ENCODE measurements at regions not wholly inside any gene's neighbourhood (a gene's known extent, or its start where the extent isn't known, plus 50 kb on each side); places are given as distances from the start of the nearest gene placed in this dataset.

DNA sequence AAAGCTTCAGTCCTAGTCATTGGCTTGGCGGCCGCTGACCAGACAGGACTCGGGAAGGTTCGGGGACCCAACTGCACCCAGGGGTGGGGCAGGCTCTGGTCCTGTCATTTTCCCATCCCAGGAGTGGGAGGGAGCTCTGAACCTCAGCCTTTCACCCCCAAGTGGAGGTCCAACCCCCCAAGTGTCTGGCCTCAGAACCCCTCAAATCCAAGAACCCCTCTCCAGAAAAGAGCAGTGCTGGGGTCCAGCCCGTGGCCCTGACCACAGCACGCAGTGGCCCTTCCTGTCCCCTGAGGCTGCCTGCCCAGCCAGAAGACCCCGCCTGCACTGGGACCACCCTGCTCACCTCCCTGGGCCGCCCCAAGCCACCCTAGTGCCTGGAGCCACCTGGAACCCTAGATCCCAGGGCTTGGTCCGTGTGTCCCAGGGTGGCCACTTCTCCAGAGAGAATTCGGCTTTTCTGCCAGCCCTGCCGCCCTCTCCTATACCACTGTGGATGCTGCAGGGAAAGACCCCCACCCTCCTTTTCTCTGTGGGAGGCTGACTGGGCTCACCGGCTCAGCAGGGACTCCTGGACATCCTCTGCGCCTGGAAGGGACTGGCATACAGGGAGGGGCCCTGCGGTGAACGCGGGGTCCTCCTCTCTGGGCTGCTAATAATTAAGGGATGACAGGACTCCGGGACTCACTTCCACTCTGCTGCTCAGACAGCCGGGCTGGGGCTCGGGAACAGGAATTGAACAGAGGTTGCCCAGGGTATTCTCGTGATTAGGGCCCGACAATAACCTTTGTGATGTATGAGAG is 326.9 kb upstream of the SFSWAP start:
- H3K4me1 ChIP-seq (replicated peaks in 1 of 2; ENCODE audit: control insufficient read depth in 2 of 2, insufficient read depth in 2 of 2, low read length in 2 of 2), result peaks cover 0 to 49% of the 10 kb centered on the region in 2 experiments; a peak in 3 of 5 replicates
- CTCF ChIA-PET (ENCODE audit: low intra/inter-chr PET ratio), result no interaction called here
- no peak overlapping the region for H3K4me2 ChIP-seq (ENCODE audit: insufficient read depth, low read length)
- no peak for ATAC-seq
- WGBS (ENCODE audit: insufficient coverage, low coverage, missing lambda C conversion rate), result 5% methylated on average over 21 of the region's 21 CpGs
- no peak for DNase-seq (ENCODE audit: extremely low read depth in 1 of 4, low spot score in 3 of 4)
- no peak overlapping the region; a peak in 1 of 4 replicates for H3K9ac ChIP-seq (ENCODE audit: insufficient read depth in 1 of 2, low read depth in 2 of 2, low read length in 2 of 2)
- no peak overlapping the region for H3K4me3 ChIP-seq
- intact Hi-C loops (cut with micrococcal nuclease), result no loop called here
- no peaks in the 10 kb centered on the region for H3K9me3 ChIP-seq (replicated peaks; ENCODE audit: control insufficient read depth, insufficient read depth, low read depth, low read length)
- TF ChIP-seq ZNF551 (CRISPR knock-in tag; IDR thresholded peaks at IDR 0.05), result no peak
- TF ChIP-seq, protein P1, sequence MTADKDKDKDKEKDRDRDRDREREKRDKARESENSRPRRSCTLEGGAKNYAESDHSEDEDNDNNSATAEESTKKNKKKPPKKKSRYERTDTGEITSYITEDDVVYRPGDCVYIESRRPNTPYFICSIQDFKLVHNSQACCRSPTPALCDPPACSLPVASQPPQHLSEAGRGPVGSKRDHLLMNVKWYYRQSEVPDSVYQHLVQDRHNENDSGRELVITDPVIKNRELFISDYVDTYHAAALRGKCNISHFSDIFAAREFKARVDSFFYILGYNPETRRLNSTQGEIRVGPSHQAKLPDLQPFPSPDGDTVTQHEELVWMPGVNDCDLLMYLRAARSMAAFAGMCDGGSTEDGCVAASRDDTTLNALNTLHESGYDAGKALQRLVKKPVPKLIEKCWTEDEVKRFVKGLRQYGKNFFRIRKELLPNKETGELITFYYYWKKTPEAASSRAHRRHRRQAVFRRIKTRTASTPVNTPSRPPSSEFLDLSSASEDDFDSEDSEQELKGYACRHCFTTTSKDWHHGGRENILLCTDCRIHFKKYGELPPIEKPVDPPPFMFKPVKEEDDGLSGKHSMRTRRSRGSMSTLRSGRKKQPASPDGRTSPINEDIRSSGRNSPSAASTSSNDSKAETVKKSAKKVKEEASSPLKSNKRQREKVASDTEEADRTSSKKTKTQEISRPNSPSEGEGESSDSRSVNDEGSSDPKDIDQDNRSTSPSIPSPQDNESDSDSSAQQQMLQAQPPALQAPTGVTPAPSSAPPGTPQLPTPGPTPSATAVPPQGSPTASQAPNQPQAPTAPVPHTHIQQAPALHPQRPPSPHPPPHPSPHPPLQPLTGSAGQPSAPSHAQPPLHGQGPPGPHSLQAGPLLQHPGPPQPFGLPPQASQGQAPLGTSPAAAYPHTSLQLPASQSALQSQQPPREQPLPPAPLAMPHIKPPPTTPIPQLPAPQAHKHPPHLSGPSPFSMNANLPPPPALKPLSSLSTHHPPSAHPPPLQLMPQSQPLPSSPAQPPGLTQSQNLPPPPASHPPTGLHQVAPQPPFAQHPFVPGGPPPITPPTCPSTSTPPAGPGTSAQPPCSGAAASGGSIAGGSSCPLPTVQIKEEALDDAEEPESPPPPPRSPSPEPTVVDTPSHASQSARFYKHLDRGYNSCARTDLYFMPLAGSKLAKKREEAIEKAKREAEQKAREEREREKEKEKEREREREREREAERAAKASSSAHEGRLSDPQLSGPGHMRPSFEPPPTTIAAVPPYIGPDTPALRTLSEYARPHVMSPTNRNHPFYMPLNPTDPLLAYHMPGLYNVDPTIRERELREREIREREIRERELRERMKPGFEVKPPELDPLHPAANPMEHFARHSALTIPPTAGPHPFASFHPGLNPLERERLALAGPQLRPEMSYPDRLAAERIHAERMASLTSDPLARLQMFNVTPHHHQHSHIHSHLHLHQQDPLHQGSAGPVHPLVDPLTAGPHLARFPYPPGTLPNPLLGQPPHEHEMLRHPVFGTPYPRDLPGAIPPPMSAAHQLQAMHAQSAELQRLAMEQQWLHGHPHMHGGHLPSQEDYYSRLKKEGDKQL (CRISPR knock-in tag; IDR thresholded peaks at IDR 0.05; ENCODE audit: borderline replicate concordance), result no peak
- TF ChIP-seq, protein P2, sequence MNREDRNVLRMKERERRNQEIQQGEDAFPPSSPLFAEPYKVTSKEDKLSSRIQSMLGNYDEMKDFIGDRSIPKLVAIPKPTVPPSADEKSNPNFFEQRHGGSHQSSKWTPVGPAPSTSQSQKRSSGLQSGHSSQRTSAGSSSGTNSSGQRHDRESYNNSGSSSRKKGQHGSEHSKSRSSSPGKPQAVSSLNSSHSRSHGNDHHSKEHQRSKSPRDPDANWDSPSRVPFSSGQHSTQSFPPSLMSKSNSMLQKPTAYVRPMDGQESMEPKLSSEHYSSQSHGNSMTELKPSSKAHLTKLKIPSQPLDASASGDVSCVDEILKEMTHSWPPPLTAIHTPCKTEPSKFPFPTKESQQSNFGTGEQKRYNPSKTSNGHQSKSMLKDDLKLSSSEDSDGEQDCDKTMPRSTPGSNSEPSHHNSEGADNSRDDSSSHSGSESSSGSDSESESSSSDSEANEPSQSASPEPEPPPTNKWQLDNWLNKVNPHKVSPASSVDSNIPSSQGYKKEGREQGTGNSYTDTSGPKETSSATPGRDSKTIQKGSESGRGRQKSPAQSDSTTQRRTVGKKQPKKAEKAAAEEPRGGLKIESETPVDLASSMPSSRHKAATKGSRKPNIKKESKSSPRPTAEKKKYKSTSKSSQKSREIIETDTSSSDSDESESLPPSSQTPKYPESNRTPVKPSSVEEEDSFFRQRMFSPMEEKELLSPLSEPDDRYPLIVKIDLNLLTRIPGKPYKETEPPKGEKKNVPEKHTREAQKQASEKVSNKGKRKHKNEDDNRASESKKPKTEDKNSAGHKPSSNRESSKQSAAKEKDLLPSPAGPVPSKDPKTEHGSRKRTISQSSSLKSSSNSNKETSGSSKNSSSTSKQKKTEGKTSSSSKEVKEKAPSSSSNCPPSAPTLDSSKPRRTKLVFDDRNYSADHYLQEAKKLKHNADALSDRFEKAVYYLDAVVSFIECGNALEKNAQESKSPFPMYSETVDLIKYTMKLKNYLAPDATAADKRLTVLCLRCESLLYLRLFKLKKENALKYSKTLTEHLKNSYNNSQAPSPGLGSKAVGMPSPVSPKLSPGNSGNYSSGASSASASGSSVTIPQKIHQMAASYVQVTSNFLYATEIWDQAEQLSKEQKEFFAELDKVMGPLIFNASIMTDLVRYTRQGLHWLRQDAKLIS (CRISPR knock-in tag; IDR thresholded peaks at IDR 0.05), result no peak
- TF ChIP-seq, protein P3, sequence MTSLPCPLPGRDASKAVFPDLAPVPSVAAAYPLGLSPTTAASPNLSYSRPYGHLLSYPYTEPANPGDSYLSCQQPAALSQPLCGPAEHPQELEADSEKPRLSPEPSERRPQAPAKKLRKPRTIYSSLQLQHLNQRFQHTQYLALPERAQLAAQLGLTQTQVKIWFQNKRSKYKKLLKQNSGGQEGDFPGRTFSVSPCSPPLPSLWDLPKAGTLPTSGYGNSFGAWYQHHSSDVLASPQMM (CRISPR knock-in tag; IDR thresholded peaks at IDR 0.05), result no peak
- POLR2A ChIA-PET, result interaction anchor here (0.6 to 0.8 kb wide), 2 partner anchors 20 to 244 kb away, joined by 3 to 4 read pairs; no protein-coding TSS in a partner anchor
- in situ Hi-C loops (cut with MboI), result no loop called here
- no peak overlapping the region for H3K27ac ChIP-seq (ENCODE audit: extremely low read depth, low read depth, low read length)
- peaks cover 27 to 63% of the 10 kb centered on the region in 2 experiments for H3K27me3 ChIP-seq (ENCODE audit: control insufficient read depth in 2 of 2, insufficient read depth in 2 of 2, low read length in 2 of 2)
- BruUV-seq (replicated peaks), result no TSS peak
- no peaks in the 10 kb centered on the region for H3K9me1 ChIP-seq (ENCODE audit: control insufficient read depth, insufficient read depth, low read length)
- no peak for FAIRE-seq
- no peaks in the 10 kb centered on the region for H3K79me2 ChIP-seq (ENCODE audit: control insufficient read depth, insufficient read depth, low read length)
- no peaks in the 10 kb centered on the region for H3K36me3 ChIP-seq (ENCODE audit: control insufficient read depth, insufficient read depth, low read length)
- H2AFZ ChIP-seq (ENCODE audit: low read depth, low read length), result no peak overlapping the region
- H4K20me1 ChIP-seq (replicated peaks; ENCODE audit: control insufficient read depth, insufficient read depth, low read length), result no peaks in the 10 kb centered on the region; the same call in 1 of the 2 replicates
